Caco-2 (cell line): ENCODE measurements at regions not wholly inside any gene's neighbourhood (a gene's known extent, or its start where the extent isn't known, plus 50 kb on each side); places are given as distances from the start of the nearest gene placed in this dataset.
"Not testable (repeated sequence)": the region's sequence is repeated elsewhere in the genome, so short reads cannot be mapped to it uniquely, and the experiment has no call there.

Experiments
- BruUV-seq: library from RNA; stranded (reverse); fragments of 400-500 nt; replicated peaks from 2 replicates; lab custom pipeline; 2021; lab: Mats Ljungman, UMichigan
- CTCF ChIA-PET: fragments of 300-600 bp; sonication (Branson Sonifier 250); formaldehyde crosslinking; loops from one replicate; lab custom pipeline; 2022; ENCODE audit warnings: antibody characterized with exemption; lab: Charles Lee
- POLR2A ChIA-PET: fragments of 300-600 bp; sonication (Branson Sonifier 250); formaldehyde crosslinking; loops from one replicate; lab custom pipeline; 2022; ENCODE audit warnings: antibody characterized with exemption; lab: Charles Lee
- DNase-seq, 2 experiments: peaks; one replicate each; pipeline versions ENCODE4 v3.0.0 to v3.0.0-alpha.2; 2020 to 2022
- H3K27me3 ChIP-seq: replicated peaks from 2 replicates; pipeline ENCODE4 v1.6.0; 2011; ENCODE audit warnings: low read length; ENCODE audit not compliant: control insufficient read depth, insufficient read depth
- H3K36me3 ChIP-seq: 2 replicates; pipeline ENCODE4 v1.5.1; 2011; ENCODE audit warnings: low read length; ENCODE audit not compliant: control insufficient read depth, insufficient read depth
- H3K4me1 ChIP-seq: fragments of 250-450 bp; sonication (Bioruptor Pico); 2 replicates; pipeline ENCODE4 v1.5.1; 2020; ENCODE audit warnings: mild to moderate bottlenecking
- H3K4me3 ChIP-seq: 2 replicates; pipeline ENCODE4 v1.5.1; 2011; ENCODE audit warnings: low read depth, mild to moderate bottlenecking, control low read depth, low read length
- H3K9me3 ChIP-seq: fragments of 250-450 bp; sonication (Bioruptor Pico); 2 replicates; pipeline ENCODE4 v1.5.1; 2020; ENCODE audit warnings: mild to moderate bottlenecking, moderate library complexity
- H3K27ac Mint-ChIP-seq: one replicate; pipeline ENCODE4 v1.8.0; 2022; ENCODE audit warnings: mixed read lengths; ENCODE audit not compliant: unreplicated experiment
- H3K27me3 Mint-ChIP-seq: one replicate; pipeline ENCODE4 v1.8.0; 2022; ENCODE audit warnings: mixed read lengths; ENCODE audit not compliant: insufficient read depth, unreplicated experiment
- H3K36me3 Mint-ChIP-seq: one replicate; pipeline ENCODE4 v1.8.0; 2022; ENCODE audit warnings: mild to moderate bottlenecking, mixed read lengths; ENCODE audit not compliant: insufficient read depth, unreplicated experiment
- H3K4me1 Mint-ChIP-seq: one replicate; pipeline ENCODE4 v1.8.0; 2022; ENCODE audit warnings: low read depth, mixed read lengths; ENCODE audit not compliant: unreplicated experiment
- H3K4me3 Mint-ChIP-seq: one replicate; pipeline ENCODE4 v1.8.0; 2022; ENCODE audit warnings: mild to moderate bottlenecking, moderate library complexity, mixed read lengths; ENCODE audit not compliant: unreplicated experiment
- H3K9me3 Mint-ChIP-seq: one replicate; pipeline ENCODE4 v1.8.0; 2022; ENCODE audit warnings: mixed read lengths; ENCODE audit not compliant: unreplicated experiment
- intact Hi-C: fragments of 100-400 bp; cut with micrococcal nuclease; formaldehyde crosslinking; loops from one replicate; pipeline ENCODE4 v1.10.0; 2022; ENCODE audit not compliant: unreplicated experiment
- TF ChIP-seq, protein P1 (sequence below), 2 experiments: fragments of 200-600 bp in 1 of 2; IDR thresholded peaks; 1 replicate in 1 of 2; 2 replicates in 1 of 2; pipeline versions ENCODE4 v1.5.1 to v1.8.0; 2011 to 2022; ENCODE audit warnings: antibody characterized with exemption in 1 of 2, control low read depth in 1 of 2, inconsistent platforms in 1 of 2, low read depth in 1 of 2, low read length in 1 of 2, mild to moderate bottlenecking in 1 of 2, moderate library complexity in 1 of 2; ENCODE audit not compliant: insufficient read depth in 1 of 2, severe bottlenecking in 1 of 2, unreplicated experiment in 1 of 2

DNA sequence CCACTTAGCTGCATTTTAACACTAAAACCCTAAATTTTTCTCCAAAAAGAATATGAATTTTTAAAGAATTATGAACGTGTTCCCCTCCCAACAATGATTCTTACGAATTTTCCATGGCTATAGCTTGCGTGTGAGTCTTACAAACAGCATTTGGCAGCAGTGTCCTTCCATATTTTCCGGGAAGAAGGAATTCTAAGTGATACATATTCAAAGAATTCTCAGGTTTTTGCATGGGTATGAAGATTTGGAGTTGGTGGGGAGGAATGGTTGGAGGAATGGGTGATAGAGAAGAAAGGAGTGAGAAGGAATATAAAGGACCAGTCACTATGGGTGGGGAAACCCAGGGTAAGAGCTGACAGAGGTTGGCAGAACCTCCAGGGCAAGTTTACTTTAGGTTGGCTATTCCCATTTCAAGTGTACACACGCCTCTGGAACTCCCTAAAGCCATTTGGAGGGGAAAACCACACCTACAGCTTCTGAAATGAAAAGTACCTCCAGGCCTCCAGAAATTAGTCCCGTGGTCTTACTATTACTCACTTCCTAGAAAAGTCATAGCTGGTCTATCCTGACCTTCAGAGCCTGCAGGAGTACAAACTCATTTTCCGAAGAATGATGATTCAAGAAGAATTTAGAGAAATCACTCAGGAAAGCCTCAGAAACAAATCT is 420.8 kb upstream of the DIPK2B start:
- no TSS peak for BruUV-seq
- no peak overlapping the region for H3K27ac Mint-ChIP-seq

DNA sequence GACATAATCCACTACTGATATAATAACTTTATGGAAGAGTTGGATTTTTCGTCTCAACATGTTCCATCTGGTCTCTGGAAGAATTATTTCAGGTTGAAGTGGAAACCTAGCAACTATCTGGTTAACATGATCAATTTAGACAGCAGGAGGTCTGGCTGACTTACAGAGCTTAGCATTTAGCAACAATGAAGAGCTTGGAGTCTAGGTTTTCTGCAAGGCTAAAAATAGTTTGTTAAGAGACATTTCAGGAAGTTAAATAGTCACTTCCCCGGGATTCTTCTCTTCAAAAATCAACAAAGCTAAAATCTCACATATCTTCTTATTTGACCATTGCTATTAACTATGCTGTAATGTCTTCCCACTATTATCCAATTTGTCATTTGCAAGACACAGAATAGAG is 418.6 kb upstream of the DIPK2B start:
- no peak for DNase-seq
- POLR2A ChIA-PET, result no interaction called here
- intact Hi-C loops, result no loop called here

More for the DNA sequence above, 420.8 kb upstream of the DIPK2B start:
- no peaks in the 10 kb centered on the region for H3K9me3 ChIP-seq
- Mint-ChIP-seq H3K4me3 (no peak overlapping the region), H3K27me3 (no peaks in the 10 kb centered on the region), H3K4me1 (no peaks in the 10 kb centered on the region), H3K36me3 (no peaks in the 10 kb centered on the region), H3K9me3 (peaks cover 7% of the 10 kb centered on the region)
- H3K36me3 ChIP-seq, result no peaks in the 10 kb centered on the region
- CTCF ChIA-PET, result no interaction called here
- TF ChIP-seq, protein P1, sequence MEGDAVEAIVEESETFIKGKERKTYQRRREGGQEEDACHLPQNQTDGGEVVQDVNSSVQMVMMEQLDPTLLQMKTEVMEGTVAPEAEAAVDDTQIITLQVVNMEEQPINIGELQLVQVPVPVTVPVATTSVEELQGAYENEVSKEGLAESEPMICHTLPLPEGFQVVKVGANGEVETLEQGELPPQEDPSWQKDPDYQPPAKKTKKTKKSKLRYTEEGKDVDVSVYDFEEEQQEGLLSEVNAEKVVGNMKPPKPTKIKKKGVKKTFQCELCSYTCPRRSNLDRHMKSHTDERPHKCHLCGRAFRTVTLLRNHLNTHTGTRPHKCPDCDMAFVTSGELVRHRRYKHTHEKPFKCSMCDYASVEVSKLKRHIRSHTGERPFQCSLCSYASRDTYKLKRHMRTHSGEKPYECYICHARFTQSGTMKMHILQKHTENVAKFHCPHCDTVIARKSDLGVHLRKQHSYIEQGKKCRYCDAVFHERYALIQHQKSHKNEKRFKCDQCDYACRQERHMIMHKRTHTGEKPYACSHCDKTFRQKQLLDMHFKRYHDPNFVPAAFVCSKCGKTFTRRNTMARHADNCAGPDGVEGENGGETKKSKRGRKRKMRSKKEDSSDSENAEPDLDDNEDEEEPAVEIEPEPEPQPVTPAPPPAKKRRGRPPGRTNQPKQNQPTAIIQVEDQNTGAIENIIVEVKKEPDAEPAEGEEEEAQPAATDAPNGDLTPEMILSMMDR (IDR thresholded peaks at IDR 0.05; ENCODE audit: insufficient read depth in 1 of 2, low read depth in 1 of 2, low read length in 1 of 2, severe bottlenecking in 1 of 2, unreplicated experiment in 1 of 2), result no peak
- POLR2A ChIA-PET, result no interaction called here
- no peak for DNase-seq
- no peaks in the 10 kb centered on the region for H3K27me3 ChIP-seq
- H3K4me1 ChIP-seq, result no peaks in the 10 kb centered on the region
- intact Hi-C loops, result no loop called here
- H3K4me3 ChIP-seq, result no peak overlapping the region

DNA sequence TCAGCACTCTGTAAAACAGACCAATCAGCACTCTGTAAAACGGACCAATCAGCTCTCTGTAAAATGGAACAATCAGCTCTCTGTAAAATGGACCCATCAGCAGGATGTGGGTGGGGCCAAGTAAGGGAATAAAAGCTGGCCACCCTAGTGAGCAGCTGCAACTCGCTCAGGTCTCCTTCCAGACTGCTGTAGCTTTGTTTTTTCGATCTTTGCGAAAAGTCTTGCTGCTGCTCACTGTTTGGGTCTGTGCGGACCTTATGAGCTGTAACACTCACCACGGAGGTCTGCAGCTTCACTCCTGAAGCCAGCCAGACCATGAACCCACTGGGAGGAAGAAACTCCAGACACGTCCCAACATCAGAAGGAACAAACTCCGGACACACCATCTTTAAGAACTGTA is 414.9 kb upstream of the DIPK2B start:
- POLR2A ChIA-PET, H3K4me3 Mint-ChIP-seq, BruUV-seq, CTCF ChIA-PET, H3K36me3 Mint-ChIP-seq, DNase-seq, intact Hi-C loops, H3K9me3 ChIP-seq, H3K36me3 ChIP-seq, H3K27ac Mint-ChIP-seq, H3K27me3 Mint-ChIP-seq, H3K9me3 Mint-ChIP-seq, H3K27me3 ChIP-seq, H3K4me1 ChIP-seq, H3K4me3 ChIP-seq, H3K4me1 Mint-ChIP-seq: not testable (repeated sequence)

More for the DNA sequence above, 418.6 kb upstream of the DIPK2B start:
- Mint-ChIP-seq H3K27ac (no peak overlapping the region), H3K27me3 (no peaks in the 10 kb centered on the region), H3K36me3 (no peaks in the 10 kb centered on the region), H3K4me3 (no peak overlapping the region), H3K9me3 (no peaks in the 10 kb centered on the region), H3K4me1 (no peaks in the 10 kb centered on the region)
- CTCF ChIA-PET, result no interaction called here
- Histone ChIP-seq H3K4me3 (no peak overlapping the region), H3K9me3 (no peaks in the 10 kb centered on the region), H3K27me3 (no peaks in the 10 kb centered on the region), H3K4me1 (no peaks in the 10 kb centered on the region), H3K36me3 (no peaks in the 10 kb centered on the region)
- BruUV-seq, result no TSS peak
- TF ChIP-seq, protein P1 (IDR thresholded peaks at IDR 0.05; ENCODE audit: insufficient read depth in 1 of 2, low read depth in 1 of 2, low read length in 1 of 2, severe bottlenecking in 1 of 2, unreplicated experiment in 1 of 2), result no peak
